HL-60 (cell line): ENCODE measurements at regions not wholly inside any gene's neighbourhood (a gene's known extent, or its start where the extent isn't known, plus 50 kb on each side); places are given as distances from the start of the nearest gene placed in this dataset.

Experiments
- CTCF ChIP-seq: IDR thresholded peaks from one replicate; pipeline ENCODE4 v1.5.1; 2011; ENCODE audit warnings: low read length, control low read depth, inconsistent platforms; ENCODE audit not compliant: insufficient read depth
- GABPA ChIP-seq: IDR thresholded peaks from 2 replicates; pipeline ENCODE4 v1.6.1; 2012; ENCODE audit warnings: low read depth
- POLR2AphosphoS5 ChIP-seq: IDR thresholded peaks from 2 replicates; pipeline ENCODE4 v1.6.1; 2012; ENCODE audit warnings: low read depth

GRCh38 chr12:67748743-67749040 is 100.1 kb downstream of the DYRK2 start:
- TF ChIP-seq CTCF, result no peak
- no peak for TF ChIP-seq GABPA
- TF ChIP-seq POLR2AphosphoS5, result no peak
